HCT116 (cell line): ENCODE measurements at regions not wholly inside any gene's neighbourhood (a gene's known extent, or its start where the extent isn't known, plus 50 kb on each side); places are given as distances from the start of the nearest gene placed in this dataset.

Source experiments
- ATAC-seq: fragments of 200-7000 bp; cut with Tn5 transposase; 2 replicates; pipeline ENCODE4 v1.9.1; 2020; ENCODE audit warnings: mild to moderate bottlenecking, moderate library complexity
- BruUV-seq: library from RNA; stranded (reverse); fragments of 400-500 nt; replicated peaks from 2 replicates; lab custom pipeline; 2021; lab: Mats Ljungman, UMichigan
- CTCF ChIA-PET: fragments of 300-600 bp; sonication (Branson Sonifier 250); formaldehyde crosslinking; loops from one replicate; lab custom pipeline; 2021; ENCODE audit warnings: antibody characterized with exemption; lab: Charles Lee
- POLR2A ChIA-PET: fragments of 300-600, 350-600 bp; sonication (Branson Sonifier 250); formaldehyde crosslinking; loops from one replicate; lab custom pipeline; 2021; ENCODE audit warnings: antibody characterized with exemption; lab: Charles Lee
- RAD21 ChIA-PET, 2 experiments: fragments of 300-600 bp; sonication (Branson Sonifier 250); formaldehyde crosslinking; loops; one replicate each; lab custom pipeline; 2023; ENCODE audit warnings: low total read pairs in 2 of 2; ENCODE audit not compliant: uncharacterized antibody in 2 of 2, unreplicated experiment in 2 of 2, low non-redundant PET in 1 of 2; lab: Charles Lee
- DNase-seq: peaks from one replicate; pipeline ENCODE4 v3.0.0-alpha.2; 2010; ENCODE audit warnings: low read depth, low spot score
- H2AFZ ChIP-seq: fragments of 200-600 bp; shearing (Covaris generic), sonication (generic); 2 replicates; pipeline ENCODE4 v1.6.1; 2017; ENCODE audit warnings: low read depth, mixed run types, mixed read lengths, antibody characterized with exemption, low read length; ENCODE audit not compliant: poor library complexity, severe bottlenecking
- H3K27ac ChIP-seq: 2 replicates; pipeline ENCODE4 v1.5.1; 2012; ENCODE audit warnings: low read depth, low read length
- H3K27me3 ChIP-seq: fragments of 200-600 bp; sonication (generic); 2 replicates; pipeline ENCODE4 v1.6.1; 2016; ENCODE audit warnings: mixed run types, low read length, mixed read lengths; ENCODE audit not compliant: insufficient read depth
- H3K36me3 ChIP-seq, 2 experiments: fragments of 200-500 bp in 1 of 2; fragments of 200-600 bp in 1 of 2; sonication (Bioruptor generic) in 1 of 2; sonication (generic) in 1 of 2; 2 replicates each; pipeline versions ENCODE4 v1.5.1 to v1.6.1; 2014 to 2016; ENCODE audit warnings: low read length in 2 of 2, inconsistent platforms in 1 of 2, mixed read lengths in 1 of 2, mixed run types in 1 of 2; ENCODE audit not compliant: insufficient read depth in 2 of 2, control insufficient read depth in 1 of 2
- H3K4me1 ChIP-seq, 2 experiments: fragments of 200-600 bp in 1 of 2; sonication (generic) in 1 of 2; 2 replicates each; pipeline versions ENCODE4 v1.5.1 to v1.6.1; 2012 to 2017; ENCODE audit warnings: low read length in 2 of 2, inconsistent platforms in 1 of 2, mild to moderate bottlenecking in 1 of 2, mixed read lengths in 1 of 2, mixed run types in 1 of 2, moderate library complexity in 1 of 2; ENCODE audit not compliant: insufficient read depth in 2 of 2, control insufficient read depth in 1 of 2
- H3K4me2 ChIP-seq: fragments of 200-600 bp; sonication (generic); 2 replicates; pipeline ENCODE4 v1.6.1; 2017; ENCODE audit warnings: mixed run types, low read length, mixed read lengths
- H3K4me3 ChIP-seq, 2 experiments: fragments of 200-600 bp in 1 of 2; sonication (generic) in 1 of 2; replicated peaks in 1 of 2; 2 replicates each; pipeline ENCODE4 v1.5.1; 2011 to 2016; ENCODE audit warnings: low read length in 2 of 2, control low read depth in 1 of 2, low read depth in 1 of 2, mild to moderate bottlenecking in 1 of 2, mixed read lengths in 1 of 2, mixed run types in 1 of 2
- H3K79me2 ChIP-seq: fragments of 200-600 bp; sonication (generic); 2 replicates; pipeline ENCODE4 v1.6.1; 2017; ENCODE audit warnings: mild to moderate bottlenecking, mixed run types, low read length, moderate library complexity, mixed read lengths; ENCODE audit not compliant: insufficient read depth
- H3K9ac ChIP-seq: fragments of 200-600 bp; sonication (generic); 2 replicates; pipeline ENCODE4 v1.6.1; 2016; ENCODE audit warnings: low read length, mixed read lengths
- H3K9me2 ChIP-seq: fragments of 200-600 bp; sonication (generic), shearing (Covaris generic); 2 replicates; pipeline ENCODE4 v1.6.1; 2017; ENCODE audit warnings: mixed run types, mild to moderate bottlenecking, moderate library complexity; ENCODE audit not compliant: insufficient read depth
- H3K9me3 ChIP-seq, 2 experiments: fragments of 200-500 bp in 1 of 2; fragments of 200-600 bp in 1 of 2; sonication (Bioruptor generic) in 1 of 2; sonication (generic) in 1 of 2; 2 replicates each; pipeline ENCODE4 v1.6.1; 2014 to 2017; ENCODE audit warnings: low read length in 2 of 2, mixed read lengths in 2 of 2, inconsistent platforms in 1 of 2, low read depth in 1 of 2, mild to moderate bottlenecking in 1 of 2, mixed run types in 1 of 2, moderate library complexity in 1 of 2; ENCODE audit not compliant: control insufficient read depth in 1 of 2, insufficient read depth in 1 of 2
- H4K20me1 ChIP-seq: fragments of 200-600 bp; sonication (generic), shearing (Covaris generic); 2 replicates; pipeline ENCODE4 v1.6.1; 2017; ENCODE audit warnings: mixed run types, mild to moderate bottlenecking, moderate library complexity; ENCODE audit not compliant: insufficient read depth
- CBX3 ChIP-seq: IDR thresholded peaks from 2 replicates; pipeline ENCODE4 v1.6.1; 2012; ENCODE audit warnings: low read depth
- CTCF ChIP-seq, 3 experiments: fragments of 200-600 bp in 1 of 3; sonication (generic) in 1 of 3; IDR thresholded peaks in 2 of 3; conservative IDR thresholded peaks in 1 of 3; 2 replicates each; pipeline ENCODE4 v1.5.1; 2012 to 2017; ENCODE audit warnings: low read depth in 2 of 3, low read length in 2 of 3, antibody characterized with exemption in 1 of 3, borderline replicate concordance in 1 of 3, control low read depth in 1 of 3, mild to moderate bottlenecking in 1 of 3, mixed read lengths in 1 of 3, mixed run types in 1 of 3, moderate library complexity in 1 of 3; ENCODE audit not compliant: insufficient read depth in 1 of 3
- EGR1 ChIP-seq: IDR thresholded peaks from 2 replicates; pipeline ENCODE4 v1.6.1; 2012; ENCODE audit warnings: low read depth
- ELF1 ChIP-seq: IDR thresholded peaks from 2 replicates; pipeline ENCODE4 v1.6.1; 2012; ENCODE audit warnings: low read depth, borderline replicate concordance
- EZH2 ChIP-seq: fragments of 200-600 bp; sonication (generic); IDR thresholded peaks from 2 replicates; pipeline ENCODE4 v1.6.1; 2017; ENCODE audit warnings: antibody characterized with exemption, mixed run types
- EZH2phosphoT487 ChIP-seq: fragments of 200-600 bp; IDR thresholded peaks from 2 replicates; pipeline ENCODE4 v1.6.1; 2018; ENCODE audit warnings: antibody characterized with exemption, borderline replicate concordance
- JUND ChIP-seq: IDR thresholded peaks from 2 replicates; pipeline ENCODE4 v1.6.1; 2012
- MAX ChIP-seq: IDR thresholded peaks from 2 replicates; pipeline ENCODE4 v1.6.1; 2012
- POLR2A ChIP-seq: IDR thresholded peaks from 2 replicates; pipeline ENCODE4 v1.7.0; 2011; ENCODE audit warnings: borderline replicate concordance; ENCODE audit not compliant: insufficient read depth, insufficient read length; ENCODE audit errors: extremely low read depth
- POLR2AphosphoS5 ChIP-seq: IDR thresholded peaks from 2 replicates; pipeline ENCODE4 v1.6.1; 2011; ENCODE audit warnings: mild to moderate bottlenecking, low read depth, low read length, moderate library complexity
- SIN3A ChIP-seq: IDR thresholded peaks from 2 replicates; pipeline ENCODE4 v1.6.1; 2012; ENCODE audit warnings: low read depth
- SP1 ChIP-seq: IDR thresholded peaks from 2 replicates; pipeline ENCODE4 v1.6.1; 2012; ENCODE audit warnings: low read depth
- TCF7L2 ChIP-seq: IDR thresholded peaks from 2 replicates; pipeline ENCODE4 v1.7.0; 2011; ENCODE audit warnings: borderline replicate concordance, inconsistent platforms; ENCODE audit not compliant: insufficient read depth, insufficient read length; ENCODE audit errors: extremely low read depth
- ZFX ChIP-seq: fragments of 450-650 bp; IDR thresholded peaks from 2 replicates; pipeline ENCODE4 v1.6.1; 2017
- intact Hi-C: fragments of 100-400 bp; cut with micrococcal nuclease; formaldehyde crosslinking; loops from 2 replicates; pipeline ENCODE4 v1.10.0; 2022
- TF ChIP-seq, protein P1 (sequence below): IDR thresholded peaks from 2 replicates; pipeline ENCODE4 v1.6.1; 2012; ENCODE audit warnings: low read depth

- ATAC-seq (no peak), DNase-seq (no peak)
- Histone ChIP-seq H2AFZ (no peak overlapping the region), H3K79me2 (no peaks in the 10 kb centered on the region), H3K27ac (no peak overlapping the region), H3K36me3 (no peaks in the 10 kb centered on the region), H3K9me2 (no peaks in the 10 kb centered on the region), H3K27me3 (0 out of 2 replicates have a peak, but pooled peaks cover 3% of the 10 kb centered on the region), H3K4me2 (no peak overlapping the region), H3K4me1 (no peaks in the 10 kb centered on the region), H3K4me3 (no peak overlapping the region), H3K9me3 (no peaks in the 10 kb centered on the region), H4K20me1 (no peaks in the 10 kb centered on the region), H3K9ac (no peak overlapping the region)
- no TSS peak for BruUV-seq
- ChIA-PET RAD21 (no interaction called here), POLR2A (no interaction called here), CTCF (no interaction called here)
- no peak for TF ChIP-seq POLR2AphosphoS5
- TF ChIP-seq TCF7L2: no peak
- TF ChIP-seq, protein P1, sequence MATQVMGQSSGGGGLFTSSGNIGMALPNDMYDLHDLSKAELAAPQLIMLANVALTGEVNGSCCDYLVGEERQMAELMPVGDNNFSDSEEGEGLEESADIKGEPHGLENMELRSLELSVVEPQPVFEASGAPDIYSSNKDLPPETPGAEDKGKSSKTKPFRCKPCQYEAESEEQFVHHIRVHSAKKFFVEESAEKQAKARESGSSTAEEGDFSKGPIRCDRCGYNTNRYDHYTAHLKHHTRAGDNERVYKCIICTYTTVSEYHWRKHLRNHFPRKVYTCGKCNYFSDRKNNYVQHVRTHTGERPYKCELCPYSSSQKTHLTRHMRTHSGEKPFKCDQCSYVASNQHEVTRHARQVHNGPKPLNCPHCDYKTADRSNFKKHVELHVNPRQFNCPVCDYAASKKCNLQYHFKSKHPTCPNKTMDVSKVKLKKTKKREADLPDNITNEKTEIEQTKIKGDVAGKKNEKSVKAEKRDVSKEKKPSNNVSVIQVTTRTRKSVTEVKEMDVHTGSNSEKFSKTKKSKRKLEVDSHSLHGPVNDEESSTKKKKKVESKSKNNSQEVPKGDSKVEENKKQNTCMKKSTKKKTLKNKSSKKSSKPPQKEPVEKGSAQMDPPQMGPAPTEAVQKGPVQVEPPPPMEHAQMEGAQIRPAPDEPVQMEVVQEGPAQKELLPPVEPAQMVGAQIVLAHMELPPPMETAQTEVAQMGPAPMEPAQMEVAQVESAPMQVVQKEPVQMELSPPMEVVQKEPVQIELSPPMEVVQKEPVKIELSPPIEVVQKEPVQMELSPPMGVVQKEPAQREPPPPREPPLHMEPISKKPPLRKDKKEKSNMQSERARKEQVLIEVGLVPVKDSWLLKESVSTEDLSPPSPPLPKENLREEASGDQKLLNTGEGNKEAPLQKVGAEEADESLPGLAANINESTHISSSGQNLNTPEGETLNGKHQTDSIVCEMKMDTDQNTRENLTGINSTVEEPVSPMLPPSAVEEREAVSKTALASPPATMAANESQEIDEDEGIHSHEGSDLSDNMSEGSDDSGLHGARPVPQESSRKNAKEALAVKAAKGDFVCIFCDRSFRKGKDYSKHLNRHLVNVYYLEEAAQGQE: no peak
- TF ChIP-seq EZH2phosphoT487: no peak
- TF ChIP-seq JUND: no peak
- no peak for TF ChIP-seq EGR1
- TF ChIP-seq MAX: no peak
- TF ChIP-seq CTCF (IDR thresholded peaks at IDR 0.05 in 2 of 3, conservative IDR thresholded peaks at IDR 0.05 in 1 of 3; ENCODE audit: borderline replicate concordance in 1 of 3, insufficient read depth in 1 of 3, low read depth in 2 of 3, low read length in 2 of 3): no peak
- no peak for TF ChIP-seq SP1
- no peak for TF ChIP-seq CBX3
- no peak for TF ChIP-seq POLR2A
- no peak for TF ChIP-seq ELF1
- no peak for TF ChIP-seq EZH2
- no peak for TF ChIP-seq SIN3A
- TF ChIP-seq ZFX: no peak
- intact Hi-C loops: no loop called here
These were observed 303.9 kb downstream of the ICE1 start for GRCh38 chr5:5726401-5726800.
